ENCODE measurements at regions not wholly inside any gene's neighbourhood (a gene's known extent, or its start where the extent isn't known, plus 50 kb on each side); places are given as distances from the start of the nearest gene placed in this dataset.
"Not testable (repeated sequence)": the region's sequence is repeated elsewhere in the genome, so short reads cannot be mapped to it uniquely, and the experiment has no call there.

DNA sequence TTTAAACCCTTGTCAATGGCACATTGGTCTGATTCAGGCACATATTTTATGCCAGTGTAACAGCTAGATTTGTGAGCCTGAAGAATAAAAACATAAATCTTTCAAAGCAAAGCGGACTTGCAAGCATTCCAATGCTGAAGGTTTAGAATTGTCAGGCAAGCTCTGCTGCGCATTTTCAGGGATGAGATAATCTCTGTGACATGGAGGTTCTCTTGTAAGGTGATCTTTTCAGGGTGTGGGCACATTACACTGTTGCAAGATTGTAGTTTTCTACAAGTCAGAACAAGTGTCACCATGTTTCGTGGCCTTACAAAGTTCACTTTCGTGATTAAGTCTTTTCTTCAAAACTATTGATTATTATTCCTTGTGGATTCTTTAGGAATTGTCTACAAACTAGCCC, 106.2 kb downstream of the ARHGAP11B start:
- not testable (repeated sequence) for H3K9me3 ChIP-seq (replicated peaks; ENCODE audit: insufficient read depth, low read length); H3K9ac ChIP-seq (ENCODE audit: low read length); H3K4me3 ChIP-seq (ENCODE audit: low read length); DNase-seq; H3K9me2 ChIP-seq (replicated peaks; ENCODE audit: insufficient read depth, low read length); H3K27ac ChIP-seq (ENCODE audit: low read length); H2AFZ ChIP-seq (ENCODE audit: low read length); H3F3A ChIP-seq (ENCODE audit: insufficient read depth, low read length); H3K4me1 ChIP-seq (ENCODE audit: low read length); H4K20me1 ChIP-seq (ENCODE audit: insufficient read depth, low read length); H3K36me3 ChIP-seq (replicated peaks; ENCODE audit: insufficient read depth, low read length); H3K27me3 ChIP-seq (replicated peaks; ENCODE audit: insufficient read depth, low read length); H3K4me2 ChIP-seq (ENCODE audit: low read depth, low read length); H3K79me2 ChIP-seq (ENCODE audit: low read length)

DNA sequence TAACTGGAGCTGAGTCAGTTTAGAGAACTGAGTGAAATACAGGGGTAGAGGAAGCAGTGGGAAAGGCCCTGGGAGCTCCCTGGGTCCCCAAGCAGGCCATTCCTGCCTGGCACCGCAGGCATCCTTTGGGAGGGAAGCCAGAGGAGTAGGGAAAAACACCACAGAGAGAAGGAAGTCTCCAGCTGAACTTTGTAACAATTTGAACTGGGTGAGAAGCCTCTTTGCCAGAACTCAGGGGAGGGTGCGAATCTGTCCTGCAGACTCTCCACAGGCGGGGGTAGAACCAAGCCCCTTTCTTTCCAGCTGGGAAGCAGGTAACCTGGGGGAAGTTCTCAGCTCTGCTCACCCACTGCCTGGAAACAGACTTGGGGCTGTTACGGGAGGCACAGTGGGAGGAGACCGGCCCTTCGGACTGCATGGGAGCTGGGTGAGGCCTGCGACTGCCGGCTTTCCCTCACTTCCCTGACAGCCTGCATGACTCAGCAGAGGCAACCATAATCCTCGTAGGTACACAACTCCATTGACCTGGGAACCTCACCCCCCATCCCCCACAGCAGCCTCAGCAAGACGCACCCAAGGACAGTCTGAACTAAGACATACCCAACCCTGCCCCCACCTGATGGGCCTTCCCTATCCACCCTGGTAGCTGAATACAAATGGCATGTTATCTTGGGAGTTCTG, 110.1 kb downstream of the ARHGAP11B start:
- not testable (repeated sequence) for H4K20me1 ChIP-seq (ENCODE audit: insufficient read depth, low read length); H3F3A ChIP-seq (ENCODE audit: insufficient read depth, low read length); H3K36me3 ChIP-seq (replicated peaks; ENCODE audit: insufficient read depth, low read length); H3K4me2 ChIP-seq (ENCODE audit: low read depth, low read length); H3K9me2 ChIP-seq (replicated peaks; ENCODE audit: insufficient read depth, low read length); H3K4me1 ChIP-seq (ENCODE audit: low read length); H3K9me3 ChIP-seq (replicated peaks; ENCODE audit: insufficient read depth, low read length); H3K27ac ChIP-seq (ENCODE audit: low read length); H3K9ac ChIP-seq (ENCODE audit: low read length); H2AFZ ChIP-seq (ENCODE audit: low read length); H3K4me3 ChIP-seq (ENCODE audit: low read length); H3K27me3 ChIP-seq (replicated peaks; ENCODE audit: insufficient read depth, low read length); H3K79me2 ChIP-seq (ENCODE audit: low read length); DNase-seq

GRCh38 chr15:30742796-30743195, 116.9 kb downstream of the ARHGAP11B start:
- not testable (repeated sequence) for H3K36me3 ChIP-seq (replicated peaks; ENCODE audit: insufficient read depth, low read length)

DNA sequence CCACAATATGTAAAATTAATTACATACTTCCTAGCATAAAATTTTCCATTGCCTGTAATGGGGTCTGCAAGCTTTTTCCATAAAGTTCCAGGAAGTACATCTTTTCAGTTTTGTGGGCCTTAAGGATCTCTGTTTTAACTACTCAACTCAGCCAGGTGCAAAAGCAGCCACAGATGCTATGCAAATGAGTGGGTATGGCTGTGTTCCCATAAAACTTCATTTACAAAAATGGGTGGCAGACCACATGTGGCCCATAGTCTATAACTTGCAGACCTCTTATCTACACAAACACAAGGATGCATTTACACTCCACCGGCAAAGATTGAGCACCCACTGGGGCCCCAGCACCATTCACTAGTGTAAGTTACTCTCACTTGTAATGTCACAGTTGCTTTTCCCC, 123.1 kb downstream of the ARHGAP11B start:
- not testable (repeated sequence) for H3F3A ChIP-seq (ENCODE audit: insufficient read depth, low read length); H3K36me3 ChIP-seq (replicated peaks; ENCODE audit: insufficient read depth, low read length); H3K9ac ChIP-seq (ENCODE audit: low read length); H2AFZ ChIP-seq (ENCODE audit: low read length); H4K20me1 ChIP-seq (ENCODE audit: insufficient read depth, low read length); H3K27ac ChIP-seq (ENCODE audit: low read length); H3K4me1 ChIP-seq (ENCODE audit: low read length); H3K79me2 ChIP-seq (ENCODE audit: low read length); H3K4me2 ChIP-seq (ENCODE audit: low read depth, low read length); DNase-seq; H3K4me3 ChIP-seq (ENCODE audit: low read length); H3K9me3 ChIP-seq (replicated peaks; ENCODE audit: insufficient read depth, low read length); H3K9me2 ChIP-seq (replicated peaks; ENCODE audit: insufficient read depth, low read length); H3K27me3 ChIP-seq (replicated peaks; ENCODE audit: insufficient read depth, low read length)

More at GRCh38 chr15:30742796-30743195, 116.9 kb downstream of the ARHGAP11B start:
- H2AFZ ChIP-seq (ENCODE audit: low read length); H4K20me1 ChIP-seq (ENCODE audit: insufficient read depth, low read length); H3K4me2 ChIP-seq (ENCODE audit: low read depth, low read length); H3K4me1 ChIP-seq (ENCODE audit: low read length); H3K9me2 ChIP-seq (replicated peaks; ENCODE audit: insufficient read depth, low read length); DNase-seq; H3K79me2 ChIP-seq (ENCODE audit: low read length); H3K9me3 ChIP-seq (replicated peaks; ENCODE audit: insufficient read depth, low read length); H3K27ac ChIP-seq (ENCODE audit: low read length); H3K9ac ChIP-seq (ENCODE audit: low read length); H3K4me3 ChIP-seq (ENCODE audit: low read length); H3K27me3 ChIP-seq (replicated peaks; ENCODE audit: insufficient read depth, low read length); H3F3A ChIP-seq (ENCODE audit: insufficient read depth, low read length): not testable (repeated sequence)

DNA sequence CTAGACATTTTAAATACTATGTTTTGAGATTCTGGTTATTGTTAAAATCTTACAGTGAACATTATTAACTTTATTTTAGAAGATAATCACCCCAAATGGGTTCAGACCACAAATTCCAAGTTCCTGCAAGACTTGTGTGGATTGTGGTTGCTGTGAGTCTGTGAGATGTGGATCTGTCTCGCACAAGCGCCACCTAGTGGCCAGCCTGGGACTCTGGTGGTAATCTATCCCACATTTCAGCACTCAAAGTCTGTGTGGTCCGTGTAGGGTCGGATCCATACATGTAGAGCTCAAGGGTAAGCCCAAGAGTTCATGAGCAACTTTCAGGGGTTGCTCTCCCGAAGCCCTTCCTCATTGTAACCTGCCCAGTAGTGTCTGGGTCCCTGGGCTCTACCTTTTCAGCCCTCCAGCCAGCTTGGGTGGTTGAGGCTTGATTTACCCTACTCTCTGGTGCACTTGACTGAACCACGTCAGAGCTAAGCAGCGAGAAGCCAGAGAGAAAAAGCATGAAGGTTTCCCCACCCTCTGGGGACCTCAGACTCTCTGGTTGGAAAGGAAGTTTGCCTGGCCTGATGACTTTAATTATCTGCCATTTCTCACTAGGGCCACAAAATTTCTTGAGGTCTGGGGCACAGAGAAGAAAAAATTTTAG, 129.2 kb downstream of the ARHGAP11B start:
- H3F3A ChIP-seq (ENCODE audit: insufficient read depth, low read length); H3K4me3 ChIP-seq (ENCODE audit: low read length); H3K9ac ChIP-seq (ENCODE audit: low read length); H3K4me1 ChIP-seq (ENCODE audit: low read length); H3K27ac ChIP-seq (ENCODE audit: low read length); H3K9me2 ChIP-seq (replicated peaks; ENCODE audit: insufficient read depth, low read length); DNase-seq; H3K9me3 ChIP-seq (replicated peaks; ENCODE audit: insufficient read depth, low read length); H4K20me1 ChIP-seq (ENCODE audit: insufficient read depth, low read length); H3K4me2 ChIP-seq (ENCODE audit: low read depth, low read length); H2AFZ ChIP-seq (ENCODE audit: low read length); H3K27me3 ChIP-seq (replicated peaks; ENCODE audit: insufficient read depth, low read length); H3K36me3 ChIP-seq (replicated peaks; ENCODE audit: insufficient read depth, low read length); H3K79me2 ChIP-seq (ENCODE audit: low read length): not testable (repeated sequence)
- TF ChIP-seq, protein P1, sequence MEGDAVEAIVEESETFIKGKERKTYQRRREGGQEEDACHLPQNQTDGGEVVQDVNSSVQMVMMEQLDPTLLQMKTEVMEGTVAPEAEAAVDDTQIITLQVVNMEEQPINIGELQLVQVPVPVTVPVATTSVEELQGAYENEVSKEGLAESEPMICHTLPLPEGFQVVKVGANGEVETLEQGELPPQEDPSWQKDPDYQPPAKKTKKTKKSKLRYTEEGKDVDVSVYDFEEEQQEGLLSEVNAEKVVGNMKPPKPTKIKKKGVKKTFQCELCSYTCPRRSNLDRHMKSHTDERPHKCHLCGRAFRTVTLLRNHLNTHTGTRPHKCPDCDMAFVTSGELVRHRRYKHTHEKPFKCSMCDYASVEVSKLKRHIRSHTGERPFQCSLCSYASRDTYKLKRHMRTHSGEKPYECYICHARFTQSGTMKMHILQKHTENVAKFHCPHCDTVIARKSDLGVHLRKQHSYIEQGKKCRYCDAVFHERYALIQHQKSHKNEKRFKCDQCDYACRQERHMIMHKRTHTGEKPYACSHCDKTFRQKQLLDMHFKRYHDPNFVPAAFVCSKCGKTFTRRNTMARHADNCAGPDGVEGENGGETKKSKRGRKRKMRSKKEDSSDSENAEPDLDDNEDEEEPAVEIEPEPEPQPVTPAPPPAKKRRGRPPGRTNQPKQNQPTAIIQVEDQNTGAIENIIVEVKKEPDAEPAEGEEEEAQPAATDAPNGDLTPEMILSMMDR (IDR thresholded peaks at IDR 0.05; ENCODE audit: low read length): 0 out of 2 replicates have a peak, but pooled peaks have one; percentile 3

DNA sequence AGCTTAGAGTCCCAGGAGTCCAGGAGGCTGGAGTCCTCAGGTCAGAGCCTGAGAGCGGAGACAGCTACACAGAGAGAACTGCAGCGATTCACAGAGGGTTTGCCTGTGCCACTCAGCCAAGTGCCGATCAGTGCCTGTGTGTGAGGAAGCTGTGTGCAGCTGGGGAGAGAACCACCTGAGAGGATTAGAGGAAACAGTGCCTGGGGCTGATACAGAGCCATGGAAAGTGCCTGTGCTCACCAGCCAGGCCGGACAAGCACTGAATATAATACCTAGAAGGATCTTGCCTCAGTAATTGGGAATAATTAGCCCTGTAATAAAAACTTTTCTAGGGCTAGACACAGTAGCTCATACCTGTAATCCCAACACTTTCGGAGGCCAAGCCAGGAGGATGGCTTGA, 134.7 kb downstream of the ARHGAP11B start:
- not testable (repeated sequence) for H3K36me3 ChIP-seq (replicated peaks; ENCODE audit: insufficient read depth, low read length); H3K9me3 ChIP-seq (replicated peaks; ENCODE audit: insufficient read depth, low read length); H2AFZ ChIP-seq (ENCODE audit: low read length); H3K27me3 ChIP-seq (replicated peaks; ENCODE audit: insufficient read depth, low read length); H4K20me1 ChIP-seq (ENCODE audit: insufficient read depth, low read length); H3K4me2 ChIP-seq (ENCODE audit: low read depth, low read length); H3K4me3 ChIP-seq (ENCODE audit: low read length); H3F3A ChIP-seq (ENCODE audit: insufficient read depth, low read length); DNase-seq; H3K79me2 ChIP-seq (ENCODE audit: low read length); H3K9ac ChIP-seq (ENCODE audit: low read length); H3K9me2 ChIP-seq (replicated peaks; ENCODE audit: insufficient read depth, low read length); H3K4me1 ChIP-seq (ENCODE audit: low read length); H3K27ac ChIP-seq (ENCODE audit: low read length)

GRCh38 chr15:30761365-30761764, 135.4 kb downstream of the ARHGAP11B start:
- H3K27ac ChIP-seq (ENCODE audit: low read length); H3K27me3 ChIP-seq (replicated peaks; ENCODE audit: insufficient read depth, low read length); H3K36me3 ChIP-seq (replicated peaks; ENCODE audit: insufficient read depth, low read length); H3K9me3 ChIP-seq (replicated peaks; ENCODE audit: insufficient read depth, low read length); H3K9ac ChIP-seq (ENCODE audit: low read length); H4K20me1 ChIP-seq (ENCODE audit: insufficient read depth, low read length); DNase-seq; H3K9me2 ChIP-seq (replicated peaks; ENCODE audit: insufficient read depth, low read length); H3K4me3 ChIP-seq (ENCODE audit: low read length); H3F3A ChIP-seq (ENCODE audit: insufficient read depth, low read length); H3K79me2 ChIP-seq (ENCODE audit: low read length); H3K4me2 ChIP-seq (ENCODE audit: low read depth, low read length); H3K4me1 ChIP-seq (ENCODE audit: low read length); H2AFZ ChIP-seq (ENCODE audit: low read length): not testable (repeated sequence)
